ENCODE measurements at regions not wholly inside any gene's neighbourhood (a gene's known extent, or its start where the extent isn't known, plus 50 kb on each side); places are given as distances from the start of the nearest gene placed in this dataset.

- intact Hi-C loops (cut with DNase I) = no loop called here
- no peaks in the 10 kb centered on the region for H3K27me3 ChIP-seq
- no peaks in the 10 kb centered on the region for H3K36me3 ChIP-seq
- WGBS, 2 donors = 92 to 100% methylated on average over 1 of the region's 1 CpG
- no peak for DNase-seq
- no peaks in the 10 kb centered on the region for H3K4me1 ChIP-seq
- no peak overlapping the region for H3K27ac ChIP-seq
- no peaks in the 10 kb centered on the region for H3K9me3 ChIP-seq
- no peak overlapping the region for H3K4me3 ChIP-seq (replicated peaks in 1 of 3)
- TF ChIP-seq POLR2A (IDR thresholded peaks at IDR 0.05) (no peak), CTCF (IDR thresholded peaks at IDR 0.05) (no peak)
Measured at GRCh38 chr14:39576736-39577135, 144.5 kb upstream of the FBXO33 start.

GRCh38 chr14:39576258-39576657 is 144.0 kb upstream of the FBXO33 start:
- Histone ChIP-seq H3K4me3 (replicated peaks in 1 of 3) (no peak overlapping the region), H3K27me3 (no peaks in the 10 kb centered on the region), H3K4me1 (no peaks in the 10 kb centered on the region), H3K36me3 (no peaks in the 10 kb centered on the region), H3K9me3 (no peaks in the 10 kb centered on the region), H3K27ac (no peak overlapping the region)
- intact Hi-C loops (cut with DNase I) = no loop called here
- TF ChIP-seq CTCF (IDR thresholded peaks at IDR 0.05) (no peak), POLR2A (IDR thresholded peaks at IDR 0.05) (no peak)
- no peak for DNase-seq

- WGBS, 2 donors = 11 to 23% methylated on average over 4 of the region's 4 CpGs
- TF ChIP-seq CTCF (IDR thresholded peaks at IDR 0.05) = no peak
- TF ChIP-seq POLR2A (IDR thresholded peaks at IDR 0.05) = no peak
- Histone ChIP-seq H3K4me3 (replicated peaks in 1 of 3) (no peak overlapping the region), H3K36me3 (no peaks in the 10 kb centered on the region), H3K4me1 (no peaks in the 10 kb centered on the region), H3K27me3 (no peaks in the 10 kb centered on the region), H3K27ac (no peak overlapping the region), H3K9me3 (no peaks in the 10 kb centered on the region)
- DNase-seq = no peak
- intact Hi-C loops (cut with DNase I) = no loop called here
Measured at GRCh38 chr14:39568809-39569538, 136.7 kb upstream of the FBXO33 start.

GRCh38 chr14:39566795-39567194 is 134.6 kb upstream of the FBXO33 start:
- no peak for DNase-seq
- Histone ChIP-seq H3K4me3 (replicated peaks in 1 of 3) (no peak overlapping the region), H3K9me3 (no peaks in the 10 kb centered on the region), H3K27me3 (no peaks in the 10 kb centered on the region), H3K27ac (no peak overlapping the region), H3K36me3 (no peaks in the 10 kb centered on the region), H3K4me1 (no peaks in the 10 kb centered on the region)
- TF ChIP-seq CTCF (IDR thresholded peaks at IDR 0.05) (no peak), POLR2A (IDR thresholded peaks at IDR 0.05) (no peak)
- intact Hi-C loops (cut with DNase I) = no loop called here
- 81 to 86% methylated on average over 2 of the region's 2 CpGs for WGBS, 2 donors

- no peak overlapping the region for H3K27ac ChIP-seq
- no peak for TF ChIP-seq POLR2A (IDR thresholded peaks at IDR 0.05)
- H3K4me3 ChIP-seq (replicated peaks in 1 of 3) = no peak overlapping the region
- H3K4me1 ChIP-seq = no peaks in the 10 kb centered on the region
- H3K36me3 ChIP-seq = no peaks in the 10 kb centered on the region
- H3K27me3 ChIP-seq = no peaks in the 10 kb centered on the region
- DNase-seq = no peak
- intact Hi-C loops (cut with DNase I) = no loop called here
- no peaks in the 10 kb centered on the region for H3K9me3 ChIP-seq
- WGBS, 2 donors = 69 to 70% methylated on average over 1 of the region's 1 CpG
Measured at GRCh38 chr14:39563361-39563760, 131.1 kb upstream of the FBXO33 start.
